Loucy (cell line): ENCODE measurements at regions not wholly inside any gene's neighbourhood (a gene's known extent, or its start where the extent isn't known, plus 50 kb on each side); places are given as distances from the start of the nearest gene placed in this dataset.

Experiments
- H2AFZ ChIP-seq: fragments of 200-600 bp; sonication (generic); 2 replicates; pipeline ENCODE4 v1.6.0; 2016; ENCODE audit warnings: antibody characterized with exemption, mild to moderate bottlenecking, low read length, moderate library complexity
- H3F3A ChIP-seq: fragments of 200-600 bp; 2 replicates; pipeline ENCODE4 v1.6.0; 2016; ENCODE audit warnings: antibody characterized with exemption, low read depth, mild to moderate bottlenecking
- H3K27me3 ChIP-seq: fragments of 200-600 bp; sonication (generic); 2 replicates; pipeline ENCODE4 v1.6.1; 2014; ENCODE audit warnings: low read length, mild to moderate bottlenecking; ENCODE audit not compliant: insufficient read depth, poor library complexity, severe bottlenecking
- H3K36me3 ChIP-seq: fragments of 200-600 bp; sonication (generic); 2 replicates; pipeline ENCODE4 v1.6.1; 2016; ENCODE audit warnings: low read length; ENCODE audit not compliant: insufficient read depth
- H3K4me1 ChIP-seq: fragments of 200-600 bp; sonication (generic); 2 replicates; pipeline ENCODE4 v1.5.1; 2014; ENCODE audit warnings: low read length, mild to moderate bottlenecking; ENCODE audit not compliant: insufficient read depth, poor library complexity, severe bottlenecking
- H3K4me2 ChIP-seq: fragments of 200-600 bp; sonication (generic); 2 replicates; pipeline ENCODE4 v1.6.0; 2014; ENCODE audit warnings: antibody characterized with exemption, low read length, low read depth, mild to moderate bottlenecking; ENCODE audit not compliant: poor library complexity, severe bottlenecking
- H3K4me3 ChIP-seq: fragments of 200-600 bp; sonication (generic); 2 replicates; pipeline ENCODE4 v1.5.1; 2014; ENCODE audit warnings: low read length, mild to moderate bottlenecking, mixed read lengths; ENCODE audit not compliant: poor library complexity, severe bottlenecking
- H3K79me2 ChIP-seq: fragments of 200-600 bp; sonication (generic); 2 replicates; pipeline ENCODE4 v1.6.1; 2014; ENCODE audit warnings: low read length; ENCODE audit not compliant: insufficient read depth
- H3K9ac ChIP-seq: fragments of 200-600 bp; sonication (generic); 2 replicates; pipeline ENCODE4 v1.6.0; 2014; ENCODE audit warnings: mild to moderate bottlenecking, low read depth, low read length, moderate library complexity; ENCODE audit not compliant: poor library complexity, severe bottlenecking
- H3K9me2 ChIP-seq: fragments of 200-600 bp; sonication (generic); replicated peaks from 2 replicates; pipeline ENCODE4 v1.6.1; 2016; ENCODE audit warnings: low read depth, low read length, mixed read lengths
- H3K9me3 ChIP-seq: fragments of 200-600 bp; sonication (generic); 2 replicates; pipeline ENCODE4 v1.6.1; 2014; ENCODE audit warnings: mild to moderate bottlenecking, antibody characterized with exemption, low read length, low read depth; ENCODE audit not compliant: insufficient read depth
- H4K20me1 ChIP-seq: fragments of 200-600 bp; sonication (generic); 2 replicates; pipeline ENCODE4 v1.6.0; 2014; ENCODE audit warnings: antibody characterized with exemption, low read length, mild to moderate bottlenecking; ENCODE audit not compliant: insufficient read depth, poor library complexity, severe bottlenecking
- EZH2phosphoT487 ChIP-seq: fragments of 200-600 bp; IDR thresholded peaks from 2 replicates; pipeline ENCODE4 v1.6.1; 2018; ENCODE audit warnings: antibody characterized with exemption, mild to moderate bottlenecking, moderate library complexity, borderline replicate concordance
- TF ChIP-seq, protein P1 (sequence below): fragments of 200-600 bp; sonication (generic); conservative IDR thresholded peaks from 2 replicates; pipeline ENCODE4 v1.5.1; 2014; ENCODE audit warnings: mild to moderate bottlenecking, antibody characterized with exemption, low read length

DNA sequence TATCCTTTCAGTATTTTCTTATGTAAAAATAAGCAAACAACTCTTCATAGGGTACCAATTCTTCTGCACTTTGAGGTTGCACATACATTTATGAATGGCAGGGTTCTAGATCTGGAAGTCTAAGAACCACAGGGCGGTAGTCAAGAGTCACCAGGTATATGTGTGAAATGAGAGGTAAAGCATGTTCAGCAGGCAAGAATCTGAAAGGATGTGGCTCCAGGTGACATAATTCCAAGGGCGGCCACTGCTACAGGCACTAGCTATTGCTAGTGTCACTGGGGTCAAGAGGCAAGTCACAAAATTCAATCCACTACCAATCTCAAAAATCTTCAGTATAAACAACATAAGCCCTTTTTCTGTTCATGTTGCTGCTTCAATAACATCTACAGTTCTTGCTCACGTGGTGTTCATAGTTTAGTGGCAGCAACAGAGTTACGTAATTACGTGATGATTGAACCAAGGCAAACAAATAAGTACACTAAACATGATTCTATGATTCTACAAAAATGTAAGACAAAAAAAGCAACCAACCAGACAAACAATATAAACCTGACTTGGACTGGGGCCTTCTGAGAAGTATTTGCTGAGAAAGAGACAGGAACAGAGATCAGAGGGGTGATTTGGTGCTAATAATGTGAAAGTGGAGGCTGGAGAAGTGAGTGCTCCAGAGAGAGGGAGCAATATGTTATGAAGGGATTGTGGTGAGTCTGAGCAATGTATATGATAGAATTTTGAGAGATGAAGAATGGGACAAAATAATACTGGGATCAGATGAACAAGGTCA is 101.7 kb downstream of the NAA11 start:
- Histone ChIP-seq H3K9ac (no peak overlapping the region), H3F3A (peaks cover 10% of the 10 kb centered on the region), H3K9me2 (no peaks in the 10 kb centered on the region), H4K20me1 (no peaks in the 10 kb centered on the region), H3K4me3 (no peak overlapping the region), H3K36me3 (no peaks in the 10 kb centered on the region), H2AFZ (no peak overlapping the region), H3K9me3 (0 out of 2 replicates have a peak, but pooled peaks cover 7% of the 10 kb centered on the region), H3K79me2 (no peaks in the 10 kb centered on the region), H3K4me2 (no peak overlapping the region), H3K27me3 (no peaks in the 10 kb centered on the region), H3K4me1 (peaks cover 24% of the 10 kb centered on the region)
- TF ChIP-seq EZH2phosphoT487, result no peak
- TF ChIP-seq, protein P1, sequence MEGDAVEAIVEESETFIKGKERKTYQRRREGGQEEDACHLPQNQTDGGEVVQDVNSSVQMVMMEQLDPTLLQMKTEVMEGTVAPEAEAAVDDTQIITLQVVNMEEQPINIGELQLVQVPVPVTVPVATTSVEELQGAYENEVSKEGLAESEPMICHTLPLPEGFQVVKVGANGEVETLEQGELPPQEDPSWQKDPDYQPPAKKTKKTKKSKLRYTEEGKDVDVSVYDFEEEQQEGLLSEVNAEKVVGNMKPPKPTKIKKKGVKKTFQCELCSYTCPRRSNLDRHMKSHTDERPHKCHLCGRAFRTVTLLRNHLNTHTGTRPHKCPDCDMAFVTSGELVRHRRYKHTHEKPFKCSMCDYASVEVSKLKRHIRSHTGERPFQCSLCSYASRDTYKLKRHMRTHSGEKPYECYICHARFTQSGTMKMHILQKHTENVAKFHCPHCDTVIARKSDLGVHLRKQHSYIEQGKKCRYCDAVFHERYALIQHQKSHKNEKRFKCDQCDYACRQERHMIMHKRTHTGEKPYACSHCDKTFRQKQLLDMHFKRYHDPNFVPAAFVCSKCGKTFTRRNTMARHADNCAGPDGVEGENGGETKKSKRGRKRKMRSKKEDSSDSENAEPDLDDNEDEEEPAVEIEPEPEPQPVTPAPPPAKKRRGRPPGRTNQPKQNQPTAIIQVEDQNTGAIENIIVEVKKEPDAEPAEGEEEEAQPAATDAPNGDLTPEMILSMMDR, result no peak

DNA sequence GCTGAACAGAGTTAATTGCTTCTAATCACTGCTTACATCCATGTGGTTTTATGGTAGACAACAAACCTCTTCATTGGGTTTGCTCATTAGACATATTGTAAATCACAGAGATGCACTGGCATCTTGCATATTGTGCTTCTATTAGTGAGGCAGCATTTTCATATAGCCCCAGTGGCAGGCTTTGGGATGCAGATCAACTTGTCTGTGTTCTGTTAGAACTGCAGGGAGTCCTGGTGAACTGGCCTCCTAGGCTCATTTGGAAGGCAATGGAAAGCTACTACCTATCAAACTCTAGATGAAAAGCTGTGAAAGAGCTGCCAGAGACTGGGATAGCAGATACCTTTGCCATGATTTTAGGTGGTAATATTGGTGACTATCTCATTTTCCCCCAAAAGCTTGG is 108.8 kb downstream of the NAA11 start:
- no peak overlapping the region for H3K4me3 ChIP-seq
- no peak overlapping the region for H3K4me2 ChIP-seq
- no peaks in the 10 kb centered on the region for H3K9me3 ChIP-seq
- TF ChIP-seq, protein P1, result no peak
- no peak for TF ChIP-seq EZH2phosphoT487
- no peaks in the 10 kb centered on the region for H3K36me3 ChIP-seq
- no peaks in the 10 kb centered on the region for H3K9me2 ChIP-seq
- no peaks in the 10 kb centered on the region for H3F3A ChIP-seq
- H3K27me3 ChIP-seq, result no peaks in the 10 kb centered on the region
- H3K9ac ChIP-seq, result no peak overlapping the region
- no peak overlapping the region for H2AFZ ChIP-seq
- H3K4me1 ChIP-seq, result peaks cover 13% of the 10 kb centered on the region
- no peaks in the 10 kb centered on the region for H3K79me2 ChIP-seq
- H4K20me1 ChIP-seq, result no peaks in the 10 kb centered on the region

DNA sequence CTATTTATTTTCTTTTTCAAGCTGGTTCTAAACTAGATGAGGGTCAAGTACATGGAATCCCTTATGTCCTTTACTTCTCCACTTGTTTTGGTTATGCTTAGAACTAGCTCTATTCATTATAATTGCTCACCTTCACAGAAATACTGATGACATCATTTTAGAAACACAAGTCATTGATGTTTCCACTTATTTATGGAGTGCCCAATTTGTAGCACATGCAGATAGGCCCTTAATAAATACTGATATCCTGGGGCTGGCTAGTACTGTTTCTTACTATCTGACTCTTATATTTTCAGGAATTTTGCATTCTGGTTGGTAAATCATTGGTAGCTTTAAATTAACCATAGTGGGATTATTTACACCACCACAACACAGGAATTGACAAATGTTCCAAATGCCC is 112.2 kb downstream of the NAA11 start:
- Histone ChIP-seq H3F3A (0 out of 2 replicates have a peak, but pooled peaks cover 10% of the 10 kb centered on the region), H3K4me3 (no peak overlapping the region), H3K4me2 (no peak overlapping the region), H3K36me3 (no peaks in the 10 kb centered on the region), H3K9me3 (no peaks in the 10 kb centered on the region), H3K9ac (no peak overlapping the region), H4K20me1 (no peaks in the 10 kb centered on the region), H3K4me1 (peaks cover 45% of the 10 kb centered on the region), H3K9me2 (no peaks in the 10 kb centered on the region), H3K79me2 (no peaks in the 10 kb centered on the region), H3K27me3 (no peaks in the 10 kb centered on the region), H2AFZ (no peak overlapping the region)
- TF ChIP-seq EZH2phosphoT487, result no peak
- TF ChIP-seq, protein P1, result no peak
